Coronary artery (tissue), 2 donors: ENCODE measurements at regions not wholly inside any gene's neighbourhood (a gene's known extent, or its start where the extent isn't known, plus 50 kb on each side); places are given as distances from the start of the nearest gene placed in this dataset.
"Not testable (repeated sequence)": the region's sequence is repeated elsewhere in the genome, so short reads cannot be mapped to it uniquely, and the experiment has no call there.

Experiments used
- DNase-seq: peaks from one replicate; pipeline ENCODE4 v3.0.0-alpha.2; 2017; ENCODE audit warnings: low spot score
- H3K27ac ChIP-seq, 2 donors: fragments of 200-600 bp; sonication (generic); one replicate each; pipeline ENCODE4 v1.5.1; 2016 to 2019
- H3K4me3 ChIP-seq: fragments of 200-600 bp; sonication (generic); 2 replicates; pipeline ENCODE4 v1.5.1; 2016; ENCODE audit warnings: mild to moderate bottlenecking, moderate library complexity
- CTCF ChIP-seq: fragments of 200-600 bp; sonication (generic); IDR thresholded peaks from one replicate; pipeline ENCODE4 v1.5.1; 2019; ENCODE audit warnings: antibody characterized with exemption

GRCh38 chr14:59132796-59133494 is 55.5 kb upstream of the DAAM1 start:
- no peak for TF ChIP-seq CTCF
- no peak for DNase-seq
- Histone ChIP-seq H3K27ac (peak overlapping the region in 1 of 2 donors; percentile 0), H3K4me3 (no peak overlapping the region)

- DNase-seq = no peak
- TF ChIP-seq CTCF = no peak
- no peak overlapping the region for H3K4me3 ChIP-seq
Measured at GRCh38 chr14:59133709-59134108, 54.8 kb upstream of the DAAM1 start.

GRCh38 chr14:59134307-59134706 is 54.2 kb upstream of the DAAM1 start:
- no peak for TF ChIP-seq CTCF
- Histone ChIP-seq H3K4me3 (no peak overlapping the region), H3K27ac (no peak overlapping the region)
- no peak for DNase-seq

More at GRCh38 chr14:59133709-59134108, 54.8 kb upstream of the DAAM1 start:
- peak overlapping the region in 1 of 2 donors; percentile 0 for H3K27ac ChIP-seq

- H3K27ac ChIP-seq = no peak overlapping the region
- no peak for TF ChIP-seq CTCF
- H3K4me3 ChIP-seq = no peak overlapping the region
- no peak for DNase-seq
Measured at GRCh38 chr14:59137256-59137655, 51.2 kb upstream of the DAAM1 start.

- not testable (repeated sequence) for H3K4me3 ChIP-seq, H3K27ac ChIP-seq, DNase-seq
Measured at GRCh38 chr14:59138576-59138975, 49.9 kb upstream of the DAAM1 start.
